Naive thymus-derived CD4-positive, alpha-beta T cell (primary cell): ENCODE measurements at regions not wholly inside any gene's neighbourhood (a gene's known extent, or its start where the extent isn't known, plus 50 kb on each side); places are given as distances from the start of the nearest gene placed in this dataset.
"Not testable (repeated sequence)": the region's sequence is repeated elsewhere in the genome, so short reads cannot be mapped to it uniquely, and the experiment has no call there.

Source experiments
- ATAC-seq: fragments of 150-1000 bp; cut with Tn5 transposase; 2 replicates; pipeline ENCODE4 v1.10.0; 2021; ENCODE audit warnings: mild to moderate bottlenecking, moderate library complexity
- CTCF ChIA-PET: fragments of 350-600 bp; sonication (Branson Sonifier 250); formaldehyde crosslinking; loops from one replicate; lab custom pipeline; 2021; ENCODE audit warnings: antibody characterized with exemption; lab: Charles Lee
- POLR2A ChIA-PET: fragments of 350-600 bp; sonication (Branson Sonifier 250); formaldehyde crosslinking; loops from one replicate; lab custom pipeline; 2021; ENCODE audit warnings: antibody characterized with exemption, inconsistent platforms; lab: Charles Lee
- DNase-seq, 9 donors: peaks; one replicate each; pipeline versions ENCODE4 v3.0.0 to v3.0.0-alpha.2; 2020 to 2022; ENCODE audit warnings: mixed read lengths in 1 of 9
- H3K27ac ChIP-seq: one replicate; pipeline ENCODE4 v1.7.0; 2013; ENCODE audit warnings: mild to moderate bottlenecking, low read depth, low read length, moderate library complexity
- H3K27me3 ChIP-seq, 2 donors: one replicate each; pipeline ENCODE4 v1.7.0; 2013; ENCODE audit warnings: low read length in 2 of 2, mild to moderate bottlenecking in 2 of 2, moderate library complexity in 2 of 2; ENCODE audit not compliant: control insufficient read depth in 2 of 2, insufficient read depth in 2 of 2
- H3K36me3 ChIP-seq, 3 experiments: 1 replicate in 2 of 3; 2 replicates in 1 of 3; pipeline ENCODE4 v1.7.0; 2013; ENCODE audit warnings: low read length in 3 of 3, mild to moderate bottlenecking in 3 of 3, moderate library complexity in 1 of 3; ENCODE audit not compliant: insufficient read depth in 3 of 3, control insufficient read depth in 2 of 3
- H3K4me1 ChIP-seq, 2 donors: one replicate each; pipeline ENCODE4 v1.7.0; 2013; ENCODE audit warnings: low read length in 2 of 2, mild to moderate bottlenecking in 2 of 2, moderate library complexity in 1 of 2; ENCODE audit not compliant: control insufficient read depth in 2 of 2, insufficient read depth in 2 of 2
- H3K4me3 ChIP-seq: 2 replicates; pipeline ENCODE4 v1.7.0; 2013; ENCODE audit warnings: mild to moderate bottlenecking, low read length
- H3K9me3 ChIP-seq, 3 experiments: 1 replicate in 2 of 3; 2 replicates in 1 of 3; pipeline ENCODE4 v1.7.0; 2013; ENCODE audit warnings: low read length in 3 of 3; ENCODE audit not compliant: control insufficient read depth in 2 of 3
- H3K27ac Mint-ChIP-seq, 9 donors: one replicate each; pipeline ENCODE4 v1.8.0; 2020 to 2022; ENCODE audit warnings: mixed read lengths in 9 of 9, mild to moderate bottlenecking in 8 of 9, moderate library complexity in 5 of 9, inconsistent platforms in 2 of 9
- H3K27me3 Mint-ChIP-seq, 5 donors: one replicate each; pipeline ENCODE4 v1.8.0; 2021 to 2022; ENCODE audit warnings: mixed read lengths in 5 of 5, mild to moderate bottlenecking in 1 of 5
- H3K36me3 Mint-ChIP-seq, 5 donors: one replicate each; pipeline ENCODE4 v1.8.0; 2020 to 2022; ENCODE audit warnings: mixed read lengths in 5 of 5, mild to moderate bottlenecking in 3 of 5, inconsistent platforms in 1 of 5
- H3K4me1 Mint-ChIP-seq, 7 donors: one replicate each; pipeline ENCODE4 v1.8.0; 2020 to 2022; ENCODE audit warnings: mixed read lengths in 7 of 7, mild to moderate bottlenecking in 3 of 7, inconsistent platforms in 1 of 7
- H3K4me3 Mint-ChIP-seq, 10 donors: one replicate each; pipeline ENCODE4 v1.8.0; 2020 to 2022; ENCODE audit warnings: mild to moderate bottlenecking in 10 of 10, mixed read lengths in 10 of 10, moderate library complexity in 6 of 10, inconsistent platforms in 2 of 10
- H3K9me3 Mint-ChIP-seq, 11 donors: one replicate each; pipeline ENCODE4 v1.8.0; 2020 to 2022; ENCODE audit warnings: mixed read lengths in 11 of 11, mild to moderate bottlenecking in 4 of 11, inconsistent platforms in 1 of 11, moderate library complexity in 1 of 11
- intact Hi-C, 2 donors: fragments of 100-400 bp; cut with micrococcal nuclease; formaldehyde crosslinking; loops; one replicate each; pipeline ENCODE4 v1.15.1; 2023

DNA sequence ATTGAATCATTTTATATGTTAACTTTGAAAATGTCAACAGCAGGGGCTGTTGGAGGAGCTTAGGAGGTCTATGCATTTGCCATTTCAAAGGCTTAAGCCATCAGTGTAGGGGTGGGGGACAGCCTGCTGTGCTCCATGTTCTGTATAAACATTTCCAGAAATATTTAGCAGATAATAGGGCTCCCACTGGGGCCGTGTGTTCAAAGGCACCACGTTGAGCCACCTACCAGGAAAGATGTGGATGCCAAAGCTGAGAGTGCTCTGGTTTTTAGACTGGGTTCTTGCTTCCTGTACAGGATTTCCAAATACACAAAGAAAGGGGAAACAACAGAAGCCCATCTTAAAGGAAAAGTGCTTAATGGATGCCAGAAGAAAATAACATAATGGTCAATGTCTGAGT, 219.5 kb downstream of the CENPC start:
- H3K4me1 Mint-ChIP-seq, result peaks cover 0 to 9% (median 2%) of the 10 kb centered on the region in 7 donors
- no peaks in the 10 kb centered on the region for H3K36me3 Mint-ChIP-seq
- ChIA-PET POLR2A (no interaction called here), CTCF (no interaction called here)
- H3K27ac ChIP-seq, result no peak overlapping the region
- no peaks in the 10 kb centered on the region for H3K9me3 ChIP-seq
- peaks cover 0 to 2% (median 0%) of the 10 kb centered on the region in 11 donors for H3K9me3 Mint-ChIP-seq
- peaks cover 9 to 30% (median 22%) of the 10 kb centered on the region in 5 donors for H3K27me3 Mint-ChIP-seq
- H3K36me3 ChIP-seq, result no peaks in the 10 kb centered on the region
- H3K4me1 ChIP-seq, result no peaks in the 10 kb centered on the region
- DNase-seq (no peak), ATAC-seq (no peak)
- no peak overlapping the region for H3K27ac Mint-ChIP-seq
- no peak overlapping the region for H3K4me3 ChIP-seq
- intact Hi-C loops, result no loop called here
- no peaks in the 10 kb centered on the region for H3K27me3 ChIP-seq
- H3K4me3 Mint-ChIP-seq, result no peak overlapping the region

DNA sequence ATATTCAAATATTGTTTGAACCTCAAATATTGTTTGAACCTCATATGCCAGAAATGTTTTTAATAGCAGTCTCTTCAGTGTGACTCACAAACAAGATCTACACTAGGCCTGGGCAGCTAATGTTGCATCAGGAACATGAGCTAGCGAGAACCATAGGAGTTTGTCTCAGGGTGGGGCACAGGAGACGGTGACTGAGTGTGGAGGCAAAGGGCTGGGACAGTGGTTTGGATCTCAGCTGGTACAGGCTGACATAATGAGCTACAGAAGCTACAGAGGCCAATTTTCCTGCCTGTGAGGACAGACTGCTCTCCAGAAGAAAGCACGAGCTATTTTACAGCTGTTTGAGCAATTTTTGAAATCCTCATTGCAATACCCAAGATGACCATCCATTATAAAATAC, 224.7 kb downstream of the CENPC start:
- no peaks in the 10 kb centered on the region for H3K36me3 ChIP-seq
- H3K27ac Mint-ChIP-seq, result no peak overlapping the region
- POLR2A ChIA-PET, result no interaction called here

DNA sequence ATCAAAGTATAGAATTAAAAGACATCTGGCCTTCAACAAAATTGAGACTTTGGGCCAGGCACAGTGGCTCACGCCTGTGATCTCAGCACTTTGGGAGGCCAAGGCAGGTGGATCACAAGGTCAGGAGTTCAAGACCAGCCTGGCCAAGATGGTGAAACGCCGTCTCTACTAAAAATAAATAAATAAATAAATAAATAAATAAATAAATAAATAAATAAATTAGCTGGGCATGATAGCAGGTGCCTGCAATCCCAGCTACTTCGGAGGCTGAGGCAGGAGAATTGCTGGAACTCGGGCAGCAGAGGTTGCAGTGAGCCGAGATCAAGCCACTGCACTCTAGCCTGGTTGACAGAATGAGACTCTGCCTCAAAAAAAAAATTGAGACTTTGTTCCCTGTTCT, 225.7 kb downstream of the CENPC start:
- H3K4me1 Mint-ChIP-seq, H3K4me3 Mint-ChIP-seq, H3K9me3 Mint-ChIP-seq, intact Hi-C loops, H3K36me3 Mint-ChIP-seq, H3K36me3 ChIP-seq, H3K9me3 ChIP-seq, H3K27ac Mint-ChIP-seq, ATAC-seq, DNase-seq, H3K4me3 ChIP-seq, H3K27me3 ChIP-seq, CTCF ChIA-PET, POLR2A ChIA-PET, H3K27ac ChIP-seq, H3K4me1 ChIP-seq: not testable (repeated sequence)
- peaks cover 0 to 11% (median 8%) of the 10 kb centered on the region in 5 donors for H3K27me3 Mint-ChIP-seq

More for the DNA sequence above, 224.7 kb downstream of the CENPC start:
- H3K4me3 ChIP-seq, result no peak overlapping the region
- ATAC-seq, result no peak
- H3K9me3 ChIP-seq, result no peaks in the 10 kb centered on the region
- H3K9me3 Mint-ChIP-seq, result peaks cover 0 to 2% (median 0%) of the 10 kb centered on the region in 11 donors
- intact Hi-C loops, result no loop called here
- no peaks in the 10 kb centered on the region for H3K36me3 Mint-ChIP-seq
- no peaks in the 10 kb centered on the region for H3K27me3 ChIP-seq
- CTCF ChIA-PET, result no interaction called here
- no peaks in the 10 kb centered on the region for H3K4me1 Mint-ChIP-seq
- no peak overlapping the region for H3K4me3 Mint-ChIP-seq
- no peaks in the 10 kb centered on the region for H3K4me1 ChIP-seq
- DNase-seq, result no peak
- H3K27ac ChIP-seq, result no peak overlapping the region
- peaks cover 0 to 11% (median 8%) of the 10 kb centered on the region in 5 donors for H3K27me3 Mint-ChIP-seq

GRCh38 chr4:67300497-67301185, 244.7 kb downstream of the CENPC start:
- H3K4me3 ChIP-seq, DNase-seq, CTCF ChIA-PET, H3K27ac ChIP-seq, POLR2A ChIA-PET, H3K4me1 Mint-ChIP-seq, H3K36me3 Mint-ChIP-seq, H3K4me1 ChIP-seq, H3K27me3 Mint-ChIP-seq, H3K9me3 Mint-ChIP-seq, H3K4me3 Mint-ChIP-seq, H3K27ac Mint-ChIP-seq, H3K9me3 ChIP-seq, ATAC-seq, intact Hi-C loops, H3K27me3 ChIP-seq, H3K36me3 ChIP-seq: not testable (repeated sequence)

- Mint-ChIP-seq H3K4me1 (no peaks in the 10 kb centered on the region), H3K36me3 (no peaks in the 10 kb centered on the region), H3K27me3 (peaks cover 0 to 5% (median 3%) of the 10 kb centered on the region in 5 donors), H3K4me3 (no peak overlapping the region), H3K27ac (no peak overlapping the region), H3K9me3 (peaks cover 0 to 6% (median 0%) of the 10 kb centered on the region in 11 donors)
- Histone ChIP-seq H3K27ac (no peak overlapping the region), H3K27me3 (no peaks in the 10 kb centered on the region), H3K4me1 (no peaks in the 10 kb centered on the region), H3K4me3 (no peak overlapping the region), H3K9me3 (no peaks in the 10 kb centered on the region), H3K36me3 (no peaks in the 10 kb centered on the region)
- ATAC-seq (no peak), DNase-seq (no peak)
- POLR2A ChIA-PET, result no interaction called here
- intact Hi-C loops, result no loop called here
- CTCF ChIA-PET, result no interaction called here
Observed at GRCh38 chr4:67292636-67293035, 252.7 kb downstream of the CENPC start.

GRCh38 chr4:67292045-67292444, 253.3 kb downstream of the CENPC start:
- no peak for ATAC-seq
- Mint-ChIP-seq H3K36me3 (no peaks in the 10 kb centered on the region), H3K27ac (no peak overlapping the region), H3K9me3 (peaks cover 0 to 11% (median 0%) of the 10 kb centered on the region in 11 donors), H3K4me3 (no peak overlapping the region), H3K27me3 (peaks cover 0 to 5% (median 3%) of the 10 kb centered on the region in 5 donors), H3K4me1 (no peaks in the 10 kb centered on the region)
- Histone ChIP-seq H3K36me3 (no peaks in the 10 kb centered on the region), H3K27ac (no peak overlapping the region), H3K4me3 (no peak overlapping the region), H3K27me3 (no peaks in the 10 kb centered on the region), H3K9me3 (no peaks in the 10 kb centered on the region), H3K4me1 (no peaks in the 10 kb centered on the region)
- intact Hi-C loops, result no loop called here
- ChIA-PET CTCF (interaction anchor here (0.6 kb wide), 1 partner anchor 30 kb away, joined by 3 read pairs; no protein-coding TSS in a partner anchor), POLR2A (no interaction called here)
- no peak for DNase-seq

DNA sequence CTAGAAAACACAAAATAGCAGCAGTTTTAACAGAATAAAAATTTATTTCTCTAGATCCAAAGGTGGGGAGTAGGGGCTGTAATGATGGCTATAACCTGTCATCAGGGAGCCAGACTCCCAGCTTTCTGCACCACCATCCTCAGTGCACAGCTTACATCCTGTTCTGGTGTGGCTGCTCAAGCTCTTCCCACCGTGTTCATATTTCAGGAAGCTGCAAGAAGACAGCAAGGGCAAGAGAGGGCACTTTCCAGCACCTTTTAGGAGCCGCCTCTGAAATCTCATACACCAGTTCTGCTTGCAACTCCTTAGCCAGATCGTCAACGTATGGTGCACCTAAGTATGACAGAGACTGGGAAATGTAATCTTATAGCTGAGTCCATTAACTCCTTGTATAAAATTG, 253.7 kb downstream of the CENPC start:
- Mint-ChIP-seq H3K4me1 (no peaks in the 10 kb centered on the region), H3K27ac (no peak overlapping the region), H3K4me3 (no peak overlapping the region), H3K9me3 (peaks cover 0 to 11% (median 0%) of the 10 kb centered on the region in 11 donors), H3K27me3 (peaks cover 0 to 5% (median 3%) of the 10 kb centered on the region in 5 donors), H3K36me3 (no peaks in the 10 kb centered on the region)
- no peaks in the 10 kb centered on the region for H3K36me3 ChIP-seq
- H3K27ac ChIP-seq, result no peak overlapping the region
- no peaks in the 10 kb centered on the region for H3K27me3 ChIP-seq
- H3K4me3 ChIP-seq, result no peak overlapping the region
- ATAC-seq (no peak), DNase-seq (no peak)
- no peaks in the 10 kb centered on the region for H3K4me1 ChIP-seq
- ChIA-PET POLR2A (no interaction called here), CTCF (interaction anchor here (0.6 kb wide), 1 partner anchor 30 kb away, joined by 3 read pairs; no protein-coding TSS in a partner anchor)
- H3K9me3 ChIP-seq, result no peaks in the 10 kb centered on the region
- intact Hi-C loops, result no loop called here
